GM18508 (cell line): ENCODE measurements at regions not wholly inside any gene's neighbourhood (a gene's known extent, or its start where the extent isn't known, plus 50 kb on each side); places are given as distances from the start of the nearest gene placed in this dataset.
"Not testable (repeated sequence)": the region's sequence is repeated elsewhere in the genome, so short reads cannot be mapped to it uniquely, and the experiment has no call there.

Source experiments
- ATAC-seq: cut with Tn5 transposase; IDR thresholded peaks from one replicate; pipeline ENCODE4 v1.9.1; 2021; ENCODE audit warnings: moderate number of reproducible peaks; ENCODE audit not compliant: insufficient read depth, unreplicated experiment

DNA sequence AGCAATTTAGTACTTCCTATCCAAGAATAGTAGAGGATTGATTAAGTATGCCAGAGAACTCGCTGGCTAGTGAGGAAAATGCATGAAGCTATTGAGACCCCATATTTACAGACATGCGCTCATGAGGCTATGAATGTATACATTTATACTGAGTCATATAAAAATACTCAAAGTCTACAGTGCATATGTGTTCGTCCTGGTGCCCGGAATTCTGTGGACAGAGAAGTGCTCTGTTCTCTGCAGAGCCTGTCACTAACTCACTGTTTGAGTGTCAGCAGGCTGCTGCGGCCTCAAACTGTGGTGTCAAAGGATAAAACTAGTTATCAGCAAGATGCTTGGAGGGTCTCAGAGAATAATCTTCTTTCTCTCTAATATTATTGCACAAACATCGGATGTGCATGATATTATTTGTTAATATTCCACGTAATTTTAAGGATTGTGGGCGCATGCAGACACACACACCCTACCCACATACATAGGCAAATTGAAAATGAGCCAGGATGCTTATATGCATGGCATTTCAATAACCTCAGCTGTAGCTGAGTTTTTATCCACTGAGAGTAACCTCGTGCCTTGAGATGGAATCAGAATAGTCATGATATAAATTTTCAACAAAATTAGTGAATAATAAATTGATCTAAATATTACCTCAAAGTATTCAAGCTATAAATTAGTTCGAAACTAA lies 50.0 kb upstream of the TSC22D2 start:
- ATAC-seq = no peak

DNA sequence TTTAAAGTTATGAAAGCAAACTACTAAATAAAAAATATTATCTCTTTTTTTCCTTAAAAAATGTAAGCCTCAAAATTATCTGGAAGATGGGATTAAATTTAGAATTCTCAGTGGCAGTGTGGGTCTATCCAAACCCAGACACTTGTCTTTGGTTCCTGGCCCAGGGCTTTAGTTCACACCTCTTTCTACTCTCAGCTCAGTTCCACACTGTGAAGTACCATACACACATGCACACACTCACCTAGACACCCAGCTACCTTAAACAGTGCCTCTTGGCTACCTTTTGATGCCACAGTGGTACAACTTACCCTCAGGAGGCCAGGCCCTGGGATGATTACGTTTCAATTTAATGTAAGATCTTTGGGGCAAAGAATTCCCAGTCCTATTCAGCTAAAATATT lies 51.0 kb upstream of the TSC22D2 start:
- no peak for ATAC-seq

DNA sequence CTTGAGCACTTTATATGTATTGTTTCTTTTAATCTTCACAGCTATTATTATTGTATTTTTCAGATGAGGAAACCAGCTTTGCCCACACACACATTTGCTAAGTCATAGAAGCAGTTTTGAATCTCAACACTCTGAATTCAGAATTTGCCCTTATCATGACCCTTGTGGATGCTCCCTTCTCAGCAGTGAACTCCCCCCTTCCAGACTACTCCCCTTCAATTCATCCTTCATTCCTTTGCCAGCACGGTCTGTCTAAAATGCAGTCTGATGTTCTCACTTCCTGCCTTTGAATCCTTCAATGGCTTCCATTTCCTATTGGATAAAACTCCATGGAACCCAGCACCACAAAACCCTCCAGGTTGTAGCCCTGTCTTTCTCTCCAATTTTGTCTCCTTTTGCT lies 52.5 kb upstream of the TSC22D2 start:
- no peak for ATAC-seq

DNA sequence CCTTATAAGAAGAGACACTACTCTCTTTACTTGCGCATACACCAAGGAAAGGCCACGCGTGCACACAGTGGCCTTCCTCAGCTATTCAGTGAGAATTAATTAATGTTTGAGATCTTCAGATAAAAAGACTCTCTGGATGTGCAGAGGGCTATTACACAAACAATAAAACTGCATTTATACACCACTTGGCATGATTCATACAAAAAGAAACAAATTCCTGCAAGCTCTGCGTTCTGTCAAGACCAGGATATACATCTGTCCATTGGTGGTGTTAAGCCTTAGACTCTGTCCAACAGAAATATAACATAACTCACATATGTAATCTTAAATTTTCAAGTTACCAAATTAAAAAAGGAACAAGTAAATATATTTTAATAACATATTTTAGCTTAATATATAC lies 55.2 kb upstream of the TSC22D2 start:
- no peak for ATAC-seq

DNA sequence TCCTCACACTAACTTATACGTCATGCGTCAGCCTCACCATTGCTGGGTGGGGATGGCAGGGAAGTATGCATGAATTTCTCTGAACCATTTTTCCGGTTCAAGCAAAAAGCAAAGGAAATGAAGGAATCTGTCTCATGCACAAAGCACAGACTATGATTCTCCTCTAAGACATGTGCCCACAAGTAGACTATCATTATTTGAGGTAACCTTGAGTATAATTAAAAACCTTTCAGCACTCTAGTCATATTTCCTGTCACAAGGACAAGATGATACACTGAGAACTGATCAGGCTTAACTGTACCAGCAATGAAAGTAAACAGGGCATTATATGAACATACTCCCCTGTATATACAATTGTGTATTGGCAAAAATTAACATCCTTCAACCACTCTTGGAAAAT lies 56.7 kb upstream of the TSC22D2 start:
- ATAC-seq = no peak

DNA sequence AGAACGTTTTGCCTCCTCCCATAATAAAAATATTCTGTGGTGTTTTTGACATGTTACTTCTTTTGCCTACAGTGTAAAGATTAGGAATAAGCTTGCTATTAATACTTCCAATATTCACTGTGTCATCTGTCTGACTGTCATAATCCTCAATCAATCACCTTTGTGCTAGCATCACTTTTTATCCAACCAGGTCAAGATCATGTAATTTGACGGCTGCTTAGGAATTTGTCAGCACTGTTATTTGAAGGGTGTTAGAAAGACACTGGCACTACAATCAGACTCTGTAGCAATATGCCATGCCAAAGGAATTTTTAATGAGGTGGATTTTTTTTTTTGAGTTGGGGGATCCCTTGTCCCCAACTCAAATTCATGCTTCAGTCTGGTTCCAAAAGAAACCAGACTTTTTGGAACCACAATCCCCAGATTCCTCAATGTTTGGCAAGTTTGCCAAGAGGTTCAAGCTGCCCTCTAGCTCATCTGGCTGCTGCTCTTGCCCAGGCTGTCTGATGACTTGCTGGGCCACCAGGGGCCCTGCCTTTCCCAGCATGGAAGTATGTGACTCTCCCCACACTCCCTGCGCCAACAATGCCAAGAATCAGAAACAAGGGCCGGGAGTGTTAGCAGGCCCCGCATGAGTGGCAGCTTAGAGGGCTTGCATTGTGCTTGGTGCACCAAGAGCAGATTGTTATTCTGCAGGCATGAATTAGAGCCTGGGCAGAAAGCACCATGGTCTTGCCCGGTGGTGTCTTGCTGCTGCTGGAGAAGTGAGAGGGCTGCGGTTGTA lies 58.6 kb upstream of the TSC22D2 start:
- no peak for ATAC-seq

DNA sequence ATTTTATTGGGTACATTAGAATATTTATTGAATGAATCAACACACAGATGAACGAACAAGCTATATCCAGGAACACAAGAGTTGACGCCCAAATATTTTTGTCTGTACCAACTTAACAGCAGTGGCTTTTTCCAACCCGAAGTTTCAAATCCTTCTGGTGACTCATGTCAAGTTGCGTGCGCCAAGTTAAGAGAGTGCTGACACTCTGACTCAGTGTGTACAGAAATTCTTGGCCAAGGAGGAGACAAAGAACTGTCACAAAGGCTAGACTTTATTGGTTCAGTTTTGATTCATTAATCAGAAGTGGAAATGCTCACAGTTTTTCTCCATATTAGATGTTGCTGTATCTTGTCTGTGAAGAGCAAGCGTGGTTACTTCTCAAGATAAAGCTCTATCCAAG lies 59.6 kb upstream of the TSC22D2 start:
- no peak for ATAC-seq

DNA sequence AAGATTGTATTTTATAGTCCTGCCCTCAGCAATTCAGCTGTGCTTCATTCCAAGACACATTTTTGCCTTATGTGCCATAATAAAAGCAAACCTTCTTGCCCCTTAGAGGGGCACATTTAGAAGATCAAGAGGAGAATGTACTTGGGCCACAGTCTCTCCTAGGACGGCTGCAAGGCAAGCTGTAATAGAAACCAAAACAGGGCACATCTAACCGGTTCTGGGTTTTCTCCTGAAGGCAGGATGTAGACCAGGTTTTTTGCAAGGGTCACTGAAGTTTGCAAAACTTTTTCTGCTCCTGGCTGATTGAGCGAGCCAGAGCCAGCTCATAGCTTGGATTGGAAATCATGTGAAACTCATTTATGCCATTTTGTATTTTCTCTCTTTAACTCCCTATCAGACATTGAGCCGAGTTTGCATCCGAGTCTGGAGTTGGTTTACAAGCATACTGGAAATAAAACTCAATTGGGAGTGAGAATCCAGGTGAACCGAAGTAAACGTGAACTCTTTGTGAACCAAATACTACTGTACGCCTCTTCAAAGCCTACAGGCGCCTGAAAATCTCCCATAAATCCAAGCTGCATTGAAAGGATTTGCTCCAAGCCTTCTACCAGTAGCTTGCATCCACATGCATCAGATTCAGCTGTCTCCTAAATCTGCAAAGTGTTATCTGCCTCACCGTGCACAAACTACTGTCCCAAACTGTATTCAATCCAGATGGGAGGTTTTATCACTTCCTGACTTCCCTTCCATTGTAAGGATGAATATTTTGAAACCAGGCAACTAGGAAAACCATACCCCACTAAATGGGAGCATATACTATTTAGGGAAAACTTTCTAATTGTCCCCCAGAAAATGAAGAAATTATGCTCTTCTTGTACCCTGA lies 60.9 kb upstream of the TSC22D2 start:
- ATAC-seq = no peak

DNA sequence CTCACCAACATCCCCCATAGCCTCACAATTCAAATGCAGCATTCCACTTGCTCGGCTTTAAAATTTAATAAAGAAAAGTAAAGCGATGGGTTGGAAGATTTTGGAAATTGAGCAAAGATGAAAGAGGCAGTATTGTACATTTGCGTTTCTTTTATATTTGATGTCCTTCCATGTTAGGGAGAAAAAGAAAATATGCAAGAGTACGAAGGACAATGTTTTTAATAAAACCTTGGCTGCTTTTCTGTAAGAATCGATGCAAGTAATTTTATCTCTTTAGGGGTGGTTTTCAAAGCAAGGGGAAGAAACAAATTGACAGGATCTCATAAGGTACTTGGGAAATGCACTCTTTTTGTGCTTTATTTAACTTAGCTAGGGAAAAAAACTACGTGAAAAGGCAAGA lies 61.8 kb upstream of the TSC22D2 start:
- ATAC-seq = no peak

DNA sequence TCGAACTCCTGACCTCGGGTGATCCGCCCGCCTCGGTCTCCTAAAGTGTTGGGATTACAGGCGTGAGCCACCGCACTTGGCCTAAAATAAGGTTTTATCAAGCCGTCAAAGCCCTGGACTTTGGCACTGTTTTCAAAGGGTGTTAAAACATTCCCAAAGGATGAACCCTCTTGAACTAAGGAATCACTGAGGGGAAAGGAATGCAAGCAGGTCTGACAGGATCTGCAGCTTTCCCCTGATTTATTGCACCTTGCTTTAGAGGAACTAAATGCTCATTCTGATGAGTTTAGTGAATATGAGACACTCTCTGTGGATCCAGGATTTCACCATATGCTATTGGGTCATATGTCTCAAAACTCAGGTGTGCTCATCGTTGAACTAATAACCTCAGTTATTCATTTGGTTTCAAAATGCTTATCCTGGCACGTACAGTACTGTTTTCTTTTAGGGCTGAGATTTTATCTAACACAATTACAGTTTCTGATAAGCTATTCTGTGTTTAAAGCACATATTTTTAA lies 63.0 kb upstream of the TSC22D2 start:
- ATAC-seq = no peak

DNA sequence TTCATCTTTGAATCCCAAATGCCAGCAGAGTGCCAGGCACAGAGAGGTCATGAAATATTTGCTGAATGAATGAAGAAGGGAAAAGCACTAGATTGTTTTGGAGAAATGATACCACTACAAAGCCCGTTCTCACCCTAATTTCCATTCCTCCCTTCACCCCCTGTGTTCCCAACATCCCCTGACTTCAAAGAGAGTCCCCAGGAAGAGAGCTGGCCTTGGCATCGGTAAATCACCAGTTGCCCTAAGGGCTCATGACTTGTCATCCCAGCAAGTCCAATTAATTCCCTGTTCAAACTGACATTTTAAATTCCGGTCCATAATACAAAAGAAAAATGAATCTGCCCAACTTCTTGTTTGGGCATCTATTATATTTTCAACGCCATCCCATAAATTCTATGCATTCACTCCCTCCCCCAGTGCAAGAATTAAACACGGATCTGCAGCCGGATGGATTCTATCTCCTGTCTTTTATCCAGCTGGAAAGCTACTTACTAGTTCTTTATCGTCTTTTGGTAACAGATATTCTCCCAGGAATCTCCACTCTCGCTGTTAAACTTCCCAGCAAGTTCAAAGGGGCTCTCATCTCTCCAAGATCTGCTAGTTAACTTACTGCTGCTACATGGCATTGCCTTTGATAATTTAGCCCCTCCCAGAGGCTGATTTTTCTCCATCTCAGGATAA lies 63.9 kb upstream of the TSC22D2 start:
- no peak for ATAC-seq

DNA sequence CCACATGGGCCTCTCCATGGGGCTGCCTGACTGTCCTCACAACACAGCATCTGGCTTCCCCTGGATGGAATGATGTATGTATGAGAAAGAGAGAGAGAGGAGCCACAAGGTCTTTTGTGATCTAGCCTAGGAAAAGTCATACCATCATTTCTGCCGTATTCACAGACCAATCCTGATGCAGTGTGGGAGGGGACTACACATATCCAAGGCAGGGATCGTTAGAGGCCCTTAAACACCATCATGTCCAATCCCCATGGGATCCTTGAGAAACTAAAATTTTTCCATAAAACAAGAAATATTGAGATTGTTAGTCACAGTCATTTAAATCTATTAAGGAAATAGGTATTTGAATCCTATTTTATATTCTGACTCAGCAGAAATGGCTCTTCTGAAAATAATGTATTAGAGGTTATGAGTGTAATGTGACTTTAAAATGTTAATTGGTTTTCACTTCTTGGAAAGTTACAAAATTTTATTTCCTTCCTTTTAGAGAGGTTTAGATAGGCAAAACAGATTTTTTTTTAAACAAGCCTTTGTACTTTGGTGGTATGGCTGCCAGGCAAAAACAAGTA lies 65.1 kb upstream of the TSC22D2 start:
- ATAC-seq = no peak

DNA sequence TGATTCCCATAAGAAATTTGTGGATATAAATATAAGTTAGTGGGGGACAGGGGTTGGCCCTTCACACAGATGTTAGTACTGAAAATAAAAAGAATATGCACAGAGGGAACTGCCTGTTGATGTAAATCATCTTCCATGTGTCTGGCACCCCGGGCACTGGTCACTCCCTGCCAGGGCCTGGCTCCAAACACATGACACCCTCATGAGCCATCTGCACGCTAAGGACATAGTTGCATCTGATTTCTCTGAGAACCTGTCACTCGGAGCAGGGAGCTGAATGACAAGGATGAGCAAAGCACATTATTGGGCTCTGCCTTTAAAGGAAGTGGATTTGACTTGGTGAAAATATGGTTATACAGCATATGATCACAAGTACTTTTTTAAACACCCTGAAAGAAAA lies 66.2 kb upstream of the TSC22D2 start:
- no peak for ATAC-seq

DNA sequence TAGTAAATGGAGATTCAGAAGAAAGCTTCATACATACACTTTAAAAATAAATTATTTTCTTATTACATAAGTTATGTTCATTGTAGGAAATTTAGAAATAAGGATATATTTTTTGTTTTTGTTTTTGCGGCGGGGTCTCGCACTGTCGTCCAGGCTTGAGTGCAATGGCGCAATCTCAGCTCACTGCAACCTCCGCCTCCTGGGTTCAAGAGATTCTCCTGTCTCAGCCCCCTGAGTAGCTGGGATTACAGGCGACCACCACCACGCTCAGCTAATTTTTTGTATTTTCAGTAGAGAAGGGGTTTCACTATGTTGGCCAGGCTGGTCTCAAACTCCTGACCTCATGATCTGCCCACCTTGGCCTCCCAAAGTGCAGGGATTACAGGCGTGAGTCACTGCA lies 71.7 kb upstream of the TSC22D2 start:
- ATAC-seq = not testable (repeated sequence)

DNA sequence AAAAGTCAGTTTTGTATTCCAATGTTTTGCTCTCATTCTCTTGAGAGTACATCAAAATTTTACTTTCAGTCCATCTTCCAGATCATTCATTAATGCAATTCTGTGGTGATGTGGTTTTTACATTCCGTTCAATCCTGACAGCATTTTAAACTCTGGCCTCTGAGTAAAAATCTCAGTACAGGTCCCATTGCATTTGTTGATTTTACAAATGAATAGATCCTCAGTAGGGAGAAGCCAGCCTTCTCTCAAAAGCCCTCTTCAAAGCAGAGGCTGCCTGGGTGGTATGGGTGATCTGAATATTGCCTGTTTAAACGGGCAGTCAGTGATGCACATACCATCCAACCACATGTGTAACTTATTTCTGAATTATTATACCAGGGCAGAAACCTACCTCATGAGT lies 72.5 kb upstream of the TSC22D2 start:
- no peak for ATAC-seq

DNA sequence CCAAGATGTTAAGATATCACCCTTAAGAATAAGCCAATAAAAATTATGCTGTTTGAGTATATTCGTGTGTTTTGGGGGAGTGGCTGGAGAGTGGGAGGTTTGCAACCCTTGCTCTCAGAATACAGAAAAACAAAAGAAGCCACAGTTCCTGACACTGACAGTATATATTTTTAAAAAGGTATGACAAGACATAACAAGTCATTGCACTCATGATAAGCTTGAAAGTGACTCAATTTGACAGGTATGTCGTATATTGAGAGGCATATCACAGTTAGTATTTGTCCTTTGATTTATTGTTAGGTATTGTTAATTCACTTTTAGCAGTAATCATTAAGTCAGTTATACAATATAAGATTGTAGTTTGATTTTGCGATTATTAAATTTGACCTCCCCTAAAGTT lies 73.1 kb upstream of the TSC22D2 start:
- ATAC-seq = no peak

DNA sequence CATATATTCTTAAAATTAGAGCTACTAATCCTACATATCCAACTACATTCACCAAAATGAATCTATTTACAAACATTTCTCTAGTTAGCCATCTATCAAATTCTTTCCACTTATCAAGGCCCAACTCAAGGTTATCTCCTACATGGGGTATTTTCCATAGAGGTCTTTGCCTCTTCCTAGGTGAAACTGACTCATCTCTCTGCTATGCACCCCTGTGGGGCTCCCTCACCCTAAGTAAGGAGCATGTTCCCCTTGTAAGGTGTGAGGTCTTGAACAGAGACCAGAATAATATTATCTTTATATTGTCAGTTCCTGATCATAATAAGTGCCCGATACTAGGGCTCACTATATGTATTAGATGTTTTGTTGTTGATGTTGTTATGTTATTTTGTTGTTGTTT lies 74.6 kb upstream of the TSC22D2 start:
- no peak for ATAC-seq

DNA sequence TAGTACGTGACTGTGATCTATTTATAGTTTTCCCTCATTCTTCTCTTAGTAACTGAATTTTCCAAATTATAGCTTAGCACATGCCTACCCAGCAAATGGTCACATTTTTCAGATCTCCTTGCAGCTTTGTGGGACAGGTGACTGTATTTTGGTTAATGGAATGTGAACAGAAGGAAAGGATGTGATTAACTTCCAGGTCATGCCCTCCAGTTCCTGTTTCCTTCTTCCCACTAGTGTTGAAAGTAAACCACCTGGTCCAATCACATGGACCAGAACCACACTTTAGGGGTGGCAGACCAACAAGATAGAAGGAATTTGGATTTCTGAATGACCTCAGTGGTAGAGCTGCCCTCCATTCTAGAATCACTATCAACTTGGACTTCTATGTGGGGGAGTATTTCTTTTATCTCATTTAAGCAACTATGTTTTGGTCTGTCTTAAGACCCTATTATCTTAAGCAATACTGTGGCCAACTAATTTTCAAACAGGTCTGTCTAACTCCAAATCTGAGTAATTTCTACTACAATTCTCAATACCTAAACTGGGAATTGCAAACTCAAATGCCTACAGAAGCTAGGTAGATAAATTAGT lies 76.0 kb upstream of the TSC22D2 start:
- ATAC-seq = no peak

DNA sequence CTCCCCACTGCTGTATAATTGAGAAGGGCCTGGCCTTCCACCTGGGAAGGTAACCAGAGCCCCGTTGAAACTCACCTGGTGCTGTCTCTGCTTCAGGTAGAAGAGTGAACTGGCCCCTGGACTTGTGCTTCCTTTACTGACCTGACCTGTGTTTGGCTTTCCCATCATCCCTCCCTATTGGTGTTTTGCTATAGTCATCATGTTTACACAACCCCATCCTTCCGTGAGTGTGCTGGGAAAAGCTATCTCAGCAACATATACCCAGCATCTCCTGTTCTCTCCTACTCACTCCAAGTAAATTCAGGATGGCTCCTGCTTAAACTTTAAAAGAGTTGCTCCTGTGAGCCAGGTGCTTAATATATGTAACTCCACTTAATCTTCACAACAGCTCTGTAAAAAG lies 77.2 kb upstream of the TSC22D2 start:
- no peak for ATAC-seq

DNA sequence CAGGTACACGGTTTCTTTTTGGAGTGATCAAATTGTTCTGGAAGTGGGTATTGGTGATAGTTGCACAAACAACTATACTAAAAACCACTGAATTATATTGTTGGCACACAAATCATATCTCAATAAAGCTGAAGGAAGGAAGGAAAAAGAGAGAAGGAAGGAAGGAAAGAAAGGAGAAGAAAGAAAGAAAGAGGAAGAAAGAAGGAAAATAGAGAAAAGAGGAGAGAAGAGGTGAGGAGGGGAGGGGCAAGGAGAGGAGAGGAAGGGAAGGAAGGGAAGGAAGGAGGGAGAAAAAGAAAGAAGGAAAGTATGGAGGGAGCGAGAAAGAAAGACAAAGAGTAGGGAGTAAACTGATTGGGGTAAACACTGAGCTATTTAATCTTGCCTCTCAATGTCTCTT lies 77.9 kb upstream of the TSC22D2 start:
- ATAC-seq = no peak
